Neural crest cell (in vitro differentiated cells): ENCODE measurements at regions not wholly inside any gene's neighbourhood (a gene's known extent, or its start where the extent isn't known, plus 50 kb on each side); places are given as distances from the start of the nearest gene placed in this dataset.

Source experiments
- DNase-seq: peaks from one replicate; pipeline ENCODE4 v3.0.0; 2021; ENCODE audit warnings: low read depth, mixed read lengths, low spot score
- H3K27ac Mint-ChIP-seq: one replicate; pipeline ENCODE4 v1.8.0; 2021; ENCODE audit warnings: mild to moderate bottlenecking, mixed read lengths; ENCODE audit not compliant: unreplicated experiment
- H3K27me3 Mint-ChIP-seq: 2 replicates; pipeline ENCODE4 v1.8.0; 2021; ENCODE audit warnings: low read depth, mild to moderate bottlenecking, mixed read lengths
- H3K36me3 Mint-ChIP-seq: 2 replicates; pipeline ENCODE4 v1.8.0; 2021; ENCODE audit warnings: low read depth, mild to moderate bottlenecking, mixed read lengths
- H3K4me1 Mint-ChIP-seq: 2 replicates; pipeline ENCODE4 v1.8.0; 2021; ENCODE audit warnings: mixed read lengths
- H3K4me3 Mint-ChIP-seq: one replicate; pipeline ENCODE4 v1.8.0; 2021; ENCODE audit warnings: mild to moderate bottlenecking, mixed read lengths
- H3K9me3 Mint-ChIP-seq: 2 replicates; pipeline ENCODE4 v1.8.0; 2021; ENCODE audit warnings: mixed read lengths
- TF ChIP-seq, protein P1 (sequence below): fragments of 200-600 bp; sonication (generic); conservative IDR thresholded peaks from 2 replicates; pipeline ENCODE4 v1.5.0; 2021; ENCODE audit warnings: antibody characterized with exemption, mild to moderate bottlenecking

DNA sequence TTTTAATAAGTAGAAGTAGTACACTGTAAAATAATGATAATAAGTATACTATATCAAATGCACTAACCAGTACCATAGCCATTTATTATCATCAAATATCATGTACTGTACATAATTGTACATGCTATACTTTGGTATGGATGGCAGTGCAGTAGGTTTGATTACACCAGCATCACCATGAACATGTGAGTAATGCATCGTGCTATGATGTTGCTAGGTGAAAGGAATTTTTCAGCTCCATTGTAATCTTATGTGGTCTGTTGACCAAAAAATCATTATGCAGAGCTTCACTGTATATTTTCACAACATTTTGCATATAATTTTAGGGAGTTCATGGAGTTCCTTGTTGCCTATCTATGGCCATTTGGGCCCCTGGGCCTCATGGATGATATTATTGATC is 72.2 kb upstream of the HMHB1 start:
- TF ChIP-seq, protein P1, sequence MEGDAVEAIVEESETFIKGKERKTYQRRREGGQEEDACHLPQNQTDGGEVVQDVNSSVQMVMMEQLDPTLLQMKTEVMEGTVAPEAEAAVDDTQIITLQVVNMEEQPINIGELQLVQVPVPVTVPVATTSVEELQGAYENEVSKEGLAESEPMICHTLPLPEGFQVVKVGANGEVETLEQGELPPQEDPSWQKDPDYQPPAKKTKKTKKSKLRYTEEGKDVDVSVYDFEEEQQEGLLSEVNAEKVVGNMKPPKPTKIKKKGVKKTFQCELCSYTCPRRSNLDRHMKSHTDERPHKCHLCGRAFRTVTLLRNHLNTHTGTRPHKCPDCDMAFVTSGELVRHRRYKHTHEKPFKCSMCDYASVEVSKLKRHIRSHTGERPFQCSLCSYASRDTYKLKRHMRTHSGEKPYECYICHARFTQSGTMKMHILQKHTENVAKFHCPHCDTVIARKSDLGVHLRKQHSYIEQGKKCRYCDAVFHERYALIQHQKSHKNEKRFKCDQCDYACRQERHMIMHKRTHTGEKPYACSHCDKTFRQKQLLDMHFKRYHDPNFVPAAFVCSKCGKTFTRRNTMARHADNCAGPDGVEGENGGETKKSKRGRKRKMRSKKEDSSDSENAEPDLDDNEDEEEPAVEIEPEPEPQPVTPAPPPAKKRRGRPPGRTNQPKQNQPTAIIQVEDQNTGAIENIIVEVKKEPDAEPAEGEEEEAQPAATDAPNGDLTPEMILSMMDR = no peak
- DNase-seq = no peak
- Mint-ChIP-seq H3K9me3 (peaks cover 4% of the 10 kb centered on the region), H3K36me3 (no peaks in the 10 kb centered on the region), H3K27me3 (no peaks in the 10 kb centered on the region), H3K27ac (no peak overlapping the region), H3K4me1 (peaks cover 17% of the 10 kb centered on the region), H3K4me3 (no peak overlapping the region)

DNA sequence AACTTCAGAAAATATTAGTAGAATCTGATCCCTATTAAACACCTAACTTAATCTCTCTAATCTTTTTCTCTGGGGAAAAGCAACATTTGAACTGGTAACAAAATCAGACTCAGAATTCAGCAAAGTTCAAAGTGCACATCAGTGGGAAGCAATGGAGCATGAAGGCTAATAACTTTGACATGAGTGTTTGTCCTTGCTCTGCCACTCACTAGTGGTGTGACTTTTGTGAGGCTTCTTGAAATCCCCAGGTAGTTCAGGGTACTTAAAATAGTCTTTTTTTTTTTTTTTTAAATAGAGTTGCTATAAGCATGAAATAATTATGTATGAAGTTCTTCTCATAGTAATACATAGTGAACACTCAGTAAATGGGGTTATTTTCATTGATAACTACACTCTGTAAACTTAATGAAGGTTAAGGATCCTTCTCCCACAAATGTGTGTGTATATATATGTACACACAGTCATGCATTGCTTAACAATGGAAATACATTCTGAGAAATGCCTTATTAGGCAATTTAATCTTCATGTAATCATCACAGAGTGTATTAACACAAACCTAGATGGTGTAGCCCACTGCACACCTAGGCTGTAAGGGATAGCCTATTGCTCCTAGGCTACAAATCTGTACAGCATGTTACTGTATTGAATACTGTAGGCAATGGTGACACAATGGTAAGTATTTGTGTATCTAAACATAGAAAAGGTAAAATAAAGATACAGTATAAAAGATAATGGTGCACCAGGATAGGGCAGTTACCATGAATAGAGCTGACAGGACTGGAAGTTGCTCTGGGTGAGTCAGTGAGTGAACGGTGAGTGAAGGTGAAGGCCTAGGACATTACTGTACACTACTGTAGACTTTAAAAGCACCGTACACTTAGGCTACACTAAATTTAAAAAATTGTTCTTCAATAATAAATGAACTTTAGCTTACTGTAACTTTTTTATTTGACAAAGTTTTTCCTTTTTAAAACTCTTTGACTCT is 73.3 kb upstream of the HMHB1 start:
- no peaks in the 10 kb centered on the region for H3K27me3 Mint-ChIP-seq

DNA sequence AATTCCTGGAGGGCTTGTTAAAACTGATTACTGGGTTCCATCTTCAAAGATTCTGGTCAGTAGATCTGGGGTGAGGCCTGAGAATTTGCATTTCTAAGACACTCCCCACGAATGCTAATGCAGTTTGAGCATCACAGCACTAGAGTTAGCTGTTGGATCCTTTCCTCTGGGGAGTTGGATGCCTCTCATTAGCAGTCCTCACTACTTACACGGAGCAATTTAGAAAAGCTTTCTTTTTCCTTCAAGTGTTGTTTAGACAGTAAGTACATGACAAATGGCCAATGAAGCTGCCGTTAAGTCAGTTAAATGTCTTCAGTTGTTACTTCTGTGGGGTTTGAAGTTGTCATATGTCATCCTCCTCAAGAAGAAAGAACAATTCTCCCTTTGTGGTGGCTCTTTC is 74.9 kb upstream of the HMHB1 start:
- H3K27me3 Mint-ChIP-seq = no peaks in the 10 kb centered on the region
- TF ChIP-seq, protein P1 = no peak
- peaks cover 22% of the 10 kb centered on the region for H3K4me1 Mint-ChIP-seq
- no peaks in the 10 kb centered on the region for H3K36me3 Mint-ChIP-seq
- no peak for DNase-seq
- H3K9me3 Mint-ChIP-seq = peaks cover 4% of the 10 kb centered on the region
- no peak overlapping the region for H3K27ac Mint-ChIP-seq
- no peak overlapping the region for H3K4me3 Mint-ChIP-seq

More for the DNA sequence above, 73.3 kb upstream of the HMHB1 start:
- no peak overlapping the region for H3K27ac Mint-ChIP-seq
- peaks cover 4% of the 10 kb centered on the region for H3K9me3 Mint-ChIP-seq
- no peaks in the 10 kb centered on the region for H3K36me3 Mint-ChIP-seq
- no peak overlapping the region for H3K4me3 Mint-ChIP-seq
- TF ChIP-seq, protein P1 = no peak
- no peak for DNase-seq
- H3K4me1 Mint-ChIP-seq = peaks cover 17% of the 10 kb centered on the region

DNA sequence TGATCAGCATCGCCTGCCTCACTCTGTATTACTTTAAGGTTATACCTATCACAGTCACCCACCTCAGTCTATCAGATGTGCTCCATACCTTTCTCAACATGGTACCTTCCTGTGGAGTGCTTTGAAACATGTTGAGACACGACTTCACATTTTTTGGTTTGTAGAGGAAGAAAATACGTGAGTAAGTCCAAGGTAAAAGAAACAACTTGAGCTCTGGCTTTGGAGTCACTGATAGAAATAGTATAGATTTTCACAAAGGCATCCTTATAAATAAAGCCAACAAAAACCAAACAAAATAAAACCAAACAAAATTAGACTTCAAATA is 77.5 kb upstream of the HMHB1 start:
- H3K4me3 Mint-ChIP-seq = no peak overlapping the region
- H3K4me1 Mint-ChIP-seq = peaks cover 23% of the 10 kb centered on the region
- peaks cover 4% of the 10 kb centered on the region for H3K9me3 Mint-ChIP-seq
- no peak for DNase-seq
- H3K36me3 Mint-ChIP-seq = no peaks in the 10 kb centered on the region
- H3K27ac Mint-ChIP-seq = no peak overlapping the region
- TF ChIP-seq, protein P1 = no peak
- no peaks in the 10 kb centered on the region for H3K27me3 Mint-ChIP-seq

DNA sequence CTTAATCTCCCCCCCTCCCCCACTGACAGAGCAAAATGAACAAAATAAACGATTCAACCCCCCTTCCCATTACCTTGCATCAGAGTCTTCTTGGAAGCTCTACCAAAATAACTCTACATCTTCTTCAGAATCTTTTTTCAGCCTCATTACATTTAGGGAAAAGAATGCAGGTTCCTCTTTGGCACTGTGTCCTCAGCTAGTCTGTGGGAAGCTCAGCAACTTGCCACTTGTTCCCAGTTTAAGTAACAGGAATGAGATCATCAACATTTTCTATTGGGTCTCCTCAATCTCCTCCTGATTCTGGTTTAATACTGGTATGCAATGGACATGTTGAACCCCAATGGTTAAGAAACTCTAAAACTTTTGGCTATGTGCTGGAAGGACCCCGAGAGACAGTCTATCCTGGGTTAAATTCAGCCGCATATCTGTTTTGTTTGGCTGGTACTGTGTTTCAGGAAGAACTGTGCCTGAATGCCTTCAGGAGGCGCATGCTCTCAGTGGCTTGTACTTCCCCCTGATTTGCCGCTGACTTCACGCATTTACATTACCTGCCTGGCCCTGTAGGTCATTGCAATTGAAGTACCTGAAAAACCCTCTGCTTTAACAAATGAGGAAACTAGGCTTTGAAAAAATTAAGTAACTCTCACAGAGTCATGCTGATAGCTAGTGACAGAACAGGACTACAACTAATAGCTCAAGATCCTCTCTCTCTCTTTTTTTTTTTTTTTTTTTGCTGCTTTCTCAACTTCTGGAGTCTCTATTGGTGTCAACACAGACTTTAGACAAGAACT is 78.1 kb upstream of the HMHB1 start:
- Mint-ChIP-seq H3K4me1 (peaks cover 23% of the 10 kb centered on the region), H3K27me3 (no peaks in the 10 kb centered on the region), H3K4me3 (no peak overlapping the region), H3K27ac (no peak overlapping the region), H3K9me3 (peaks cover 8% of the 10 kb centered on the region), H3K36me3 (no peaks in the 10 kb centered on the region)
- no peak for DNase-seq
- TF ChIP-seq, protein P1 = no peak
